GM19324 (cell line): ENCODE measurements at regions not wholly inside any gene's neighbourhood (a gene's known extent, or its start where the extent isn't known, plus 50 kb on each side); places are given as distances from the start of the nearest gene placed in this dataset.

ENCODE experiments used
- ATAC-seq: cut with Tn5 transposase; IDR thresholded peaks from one replicate; pipeline ENCODE4 v1.9.1; 2021; ENCODE audit warnings: mild to moderate bottlenecking, moderate library complexity; ENCODE audit not compliant: unreplicated experiment, low FRiP score

GRCh38 chr3:27930052-27930602, 208.0 kb upstream of the EOMES start:
- no peak for ATAC-seq

- no peak for ATAC-seq
These were observed 213.4 kb upstream of the EOMES start for GRCh38 chr3:27935492-27935891.

GRCh38 chr3:27939521-27939920, 217.4 kb upstream of the EOMES start:
- no peak for ATAC-seq

- no peak for ATAC-seq
These were observed 217.8 kb upstream of the EOMES start for GRCh38 chr3:27939940-27940339.

- no peak for ATAC-seq
These were observed 221.0 kb upstream of the EOMES start for GRCh38 chr3:27943106-27943505.

GRCh38 chr3:27945229-27945628, 223.1 kb upstream of the EOMES start:
- no peak for ATAC-seq

- ATAC-seq, result no peak
These were observed 238.0 kb upstream of the EOMES start for GRCh38 chr3:27960133-27960532.

- no peak for ATAC-seq
These were observed 241.4 kb upstream of the EOMES start for GRCh38 chr3:27963519-27963918.

GRCh38 chr3:27971600-27971999, 249.5 kb upstream of the EOMES start:
- no peak for ATAC-seq

- ATAC-seq, result no peak
These were observed 254.8 kb upstream of the EOMES start for GRCh38 chr3:27976933-27977332.

GRCh38 chr3:27978440-27978839, 256.3 kb upstream of the EOMES start:
- no peak for ATAC-seq

GRCh38 chr3:27985369-27986035, 255.9 kb upstream of the CMC1 start:
- ATAC-seq, result no peak

GRCh38 chr3:27986234-27986879, 255.1 kb upstream of the CMC1 start:
- no peak for ATAC-seq

GRCh38 chr3:27990324-27990723, 251.1 kb upstream of the CMC1 start:
- ATAC-seq, result no peak

GRCh38 chr3:27990837-27991236, 250.6 kb upstream of the CMC1 start:
- no peak for ATAC-seq

GRCh38 chr3:27993051-27993450, 248.4 kb upstream of the CMC1 start:
- no peak for ATAC-seq

- ATAC-seq, result no peak
These were observed 240.8 kb upstream of the CMC1 start for GRCh38 chr3:28000608-28001007.

- no peak for ATAC-seq
These were observed 233.2 kb upstream of the CMC1 start for GRCh38 chr3:28008235-28008634.

- no peak for ATAC-seq
These were observed 228.6 kb upstream of the CMC1 start for GRCh38 chr3:28012830-28013229.

GRCh38 chr3:28013864-28014473, 227.4 kb upstream of the CMC1 start:
- no peak for ATAC-seq

GRCh38 chr3:28018925-28019718, 222.3 kb upstream of the CMC1 start:
- no peak for ATAC-seq
